ENCODE measurements at regions not wholly inside any gene's neighbourhood (a gene's known extent, or its start where the extent isn't known, plus 50 kb on each side); places are given as distances from the start of the nearest gene placed in this dataset.

- Histone ChIP-seq H3K9me3 (no peaks in the 10 kb centered on the region), H3K4me3 (no peak overlapping the region), H3K27ac (no peak overlapping the region), H3K4me1 (ENCODE audit: control insufficient read depth in 1 of 2, low read depth in 2 of 2) (no peaks in the 10 kb centered on the region), H3K27me3 (replicated peaks; ENCODE audit: insufficient read depth) (no peaks in the 10 kb centered on the region), H3K36me3 (no peaks in the 10 kb centered on the region)
- DNase-seq (ENCODE audit: low spot score) (no peak), ATAC-seq (ENCODE audit: insufficient number of reproducible peaks, low FRiP score, low read depth) (no peak)
- TF ChIP-seq, protein P1, sequence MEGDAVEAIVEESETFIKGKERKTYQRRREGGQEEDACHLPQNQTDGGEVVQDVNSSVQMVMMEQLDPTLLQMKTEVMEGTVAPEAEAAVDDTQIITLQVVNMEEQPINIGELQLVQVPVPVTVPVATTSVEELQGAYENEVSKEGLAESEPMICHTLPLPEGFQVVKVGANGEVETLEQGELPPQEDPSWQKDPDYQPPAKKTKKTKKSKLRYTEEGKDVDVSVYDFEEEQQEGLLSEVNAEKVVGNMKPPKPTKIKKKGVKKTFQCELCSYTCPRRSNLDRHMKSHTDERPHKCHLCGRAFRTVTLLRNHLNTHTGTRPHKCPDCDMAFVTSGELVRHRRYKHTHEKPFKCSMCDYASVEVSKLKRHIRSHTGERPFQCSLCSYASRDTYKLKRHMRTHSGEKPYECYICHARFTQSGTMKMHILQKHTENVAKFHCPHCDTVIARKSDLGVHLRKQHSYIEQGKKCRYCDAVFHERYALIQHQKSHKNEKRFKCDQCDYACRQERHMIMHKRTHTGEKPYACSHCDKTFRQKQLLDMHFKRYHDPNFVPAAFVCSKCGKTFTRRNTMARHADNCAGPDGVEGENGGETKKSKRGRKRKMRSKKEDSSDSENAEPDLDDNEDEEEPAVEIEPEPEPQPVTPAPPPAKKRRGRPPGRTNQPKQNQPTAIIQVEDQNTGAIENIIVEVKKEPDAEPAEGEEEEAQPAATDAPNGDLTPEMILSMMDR (IDR thresholded peaks at IDR 0.05) = no peak
These were observed 249.3 kb upstream of the ZNF717 start for GRCh38 chr3:76034649-76035048.

GRCh38 chr3:76035117-76035516, 249.8 kb upstream of the ZNF717 start:
- Histone ChIP-seq H3K27ac (no peak overlapping the region), H3K9me3 (no peaks in the 10 kb centered on the region), H3K27me3 (replicated peaks; ENCODE audit: insufficient read depth) (no peaks in the 10 kb centered on the region), H3K4me3 (no peak overlapping the region), H3K36me3 (no peaks in the 10 kb centered on the region), H3K4me1 (ENCODE audit: control insufficient read depth in 1 of 2, low read depth in 2 of 2) (no peaks in the 10 kb centered on the region)
- TF ChIP-seq, protein P1 (IDR thresholded peaks at IDR 0.05) = no peak
- DNase-seq (ENCODE audit: low spot score) = no peak
- no peak for ATAC-seq (ENCODE audit: insufficient number of reproducible peaks, low FRiP score, low read depth)

DNA sequence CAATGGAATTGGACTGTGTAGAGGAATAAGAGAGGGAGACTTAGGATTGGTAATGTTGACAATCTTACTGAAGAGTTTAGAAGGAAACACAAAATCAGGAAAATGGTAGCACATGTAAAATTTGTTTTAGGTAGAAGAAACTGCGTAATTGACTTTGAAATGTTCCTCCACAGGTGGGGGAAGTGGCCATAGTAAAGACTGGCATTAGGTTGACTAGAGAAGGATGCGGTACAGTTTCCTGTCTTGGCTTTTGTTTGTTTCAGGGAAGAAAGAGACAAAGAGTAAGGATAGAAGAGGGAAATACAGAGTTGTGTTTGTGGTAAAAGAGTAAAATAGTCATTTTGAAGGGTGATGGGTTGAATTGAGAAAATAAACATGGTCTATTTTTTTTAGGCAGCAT, 253.6 kb upstream of the ZNF717 start:
- Histone ChIP-seq H3K4me1 (ENCODE audit: control insufficient read depth in 1 of 2, low read depth in 2 of 2) (no peaks in the 10 kb centered on the region), H3K27me3 (replicated peaks; ENCODE audit: insufficient read depth) (no peaks in the 10 kb centered on the region), H3K9me3 (no peaks in the 10 kb centered on the region), H3K36me3 (no peaks in the 10 kb centered on the region), H3K4me3 (no peak overlapping the region), H3K27ac (no peak overlapping the region)
- TF ChIP-seq, protein P1 (IDR thresholded peaks at IDR 0.05) = no peak
- no peak for DNase-seq (ENCODE audit: low spot score)
- ATAC-seq (ENCODE audit: insufficient number of reproducible peaks, low FRiP score, low read depth) = no peak

DNA sequence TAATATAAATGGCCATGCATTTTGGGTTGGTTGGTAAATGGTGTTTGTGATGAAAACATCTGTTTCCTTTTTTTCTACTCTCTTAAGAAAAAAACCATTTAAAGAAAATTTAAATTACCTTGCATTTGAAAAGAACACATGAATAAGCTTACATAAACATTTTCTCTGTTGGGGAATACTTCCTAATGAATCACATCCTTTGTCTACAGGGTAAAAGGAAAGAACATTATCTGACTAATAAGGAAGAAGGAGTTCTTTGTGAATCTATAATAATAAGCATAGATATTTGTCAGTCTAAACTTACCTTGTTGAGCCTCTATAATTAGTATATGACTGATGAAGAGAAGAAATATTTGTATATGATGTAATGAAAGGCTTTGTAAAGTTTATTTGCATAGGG, 254.1 kb upstream of the ZNF717 start:
- Histone ChIP-seq H3K9me3 (no peaks in the 10 kb centered on the region), H3K27ac (no peak overlapping the region), H3K4me3 (no peak overlapping the region), H3K4me1 (ENCODE audit: control insufficient read depth in 1 of 2, low read depth in 2 of 2) (no peaks in the 10 kb centered on the region), H3K27me3 (replicated peaks; ENCODE audit: insufficient read depth) (no peaks in the 10 kb centered on the region), H3K36me3 (no peaks in the 10 kb centered on the region)
- no peak for DNase-seq (ENCODE audit: low spot score)
- TF ChIP-seq, protein P1 (IDR thresholded peaks at IDR 0.05) = no peak
- ATAC-seq (ENCODE audit: insufficient number of reproducible peaks, low FRiP score, low read depth) = no peak

DNA sequence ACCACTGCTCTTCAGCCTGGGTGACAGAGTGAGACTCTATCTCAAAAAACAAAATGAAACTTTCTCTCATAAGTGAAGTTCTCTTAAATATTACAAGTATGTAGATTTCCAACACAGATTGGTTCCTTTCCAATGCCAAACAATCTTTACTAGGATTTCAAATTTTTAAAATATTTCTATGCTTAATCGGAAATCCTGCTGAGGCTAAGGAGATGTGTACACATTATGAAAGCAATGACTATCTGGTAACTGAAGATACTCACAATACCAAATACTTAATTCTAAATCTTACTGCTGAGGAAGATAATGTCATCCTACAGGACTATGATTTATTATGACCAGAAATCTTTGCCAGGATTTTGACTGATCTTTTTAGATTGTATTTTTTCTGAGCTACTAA, 255.6 kb upstream of the ZNF717 start:
- no peak for DNase-seq (ENCODE audit: low spot score)
- no peaks in the 10 kb centered on the region for H3K9me3 ChIP-seq
- H3K36me3 ChIP-seq = no peaks in the 10 kb centered on the region
- ATAC-seq (ENCODE audit: insufficient number of reproducible peaks, low FRiP score, low read depth) = no peak
- H3K4me1 ChIP-seq (ENCODE audit: control insufficient read depth in 1 of 2, low read depth in 2 of 2) = peaks cover 0 to 12% of the 10 kb centered on the region in 2 donors
- no peak overlapping the region for H3K4me3 ChIP-seq
- TF ChIP-seq, protein P1 (IDR thresholded peaks at IDR 0.05) = no peak
- H3K27ac ChIP-seq = no peak overlapping the region
- H3K27me3 ChIP-seq (replicated peaks; ENCODE audit: insufficient read depth) = no peaks in the 10 kb centered on the region

Data from thoracic aorta (tissue), 2 donors.